GM23248 (cell line): ENCODE measurements at regions not wholly inside any gene's neighbourhood (a gene's known extent, or its start where the extent isn't known, plus 50 kb on each side); places are given as distances from the start of the nearest gene placed in this dataset.

Experiments used
- DNase-seq: peaks from one replicate; pipeline ENCODE4 v3.0.0-alpha.2; 2015
- H2AFZ ChIP-seq: fragments of 200-600 bp; sonication (generic); 2 replicates; pipeline ENCODE4 v1.6.1; 2016; ENCODE audit warnings: antibody characterized with exemption
- H3F3A ChIP-seq: fragments of 200-600 bp; sonication (generic); 2 replicates; pipeline ENCODE4 v1.6.1; 2016; ENCODE audit warnings: mild to moderate bottlenecking, antibody characterized with exemption, mixed run types; ENCODE audit not compliant: insufficient read depth
- H3K27ac ChIP-seq: fragments of 200-600 bp; sonication (generic); 2 replicates; pipeline ENCODE4 v1.5.1; 2016; ENCODE audit warnings: mild to moderate bottlenecking
- H3K27me3 ChIP-seq: fragments of 200-600 bp; sonication (generic); replicated peaks from 2 replicates; pipeline ENCODE4 v1.6.1; 2016; ENCODE audit warnings: mild to moderate bottlenecking; ENCODE audit not compliant: insufficient read depth
- H3K36me3 ChIP-seq: fragments of 200-600 bp; sonication (generic); 2 replicates; pipeline ENCODE4 v1.6.1; 2016; ENCODE audit warnings: low read depth, mild to moderate bottlenecking
- H3K4me1 ChIP-seq: fragments of 200-600 bp; sonication (generic); 2 replicates; pipeline ENCODE4 v1.6.1; 2016; ENCODE audit warnings: mild to moderate bottlenecking; ENCODE audit not compliant: insufficient read depth
- H3K4me2 ChIP-seq: fragments of 200-600 bp; sonication (generic); one replicate; pipeline ENCODE4 v1.6.1; 2016; ENCODE audit warnings: mild to moderate bottlenecking; ENCODE audit not compliant: unreplicated experiment
- H3K4me3 ChIP-seq: fragments of 200-600 bp; sonication (generic); 2 replicates; pipeline ENCODE4 v1.5.1; 2016; ENCODE audit warnings: mild to moderate bottlenecking
- H3K79me2 ChIP-seq: fragments of 200-600 bp; sonication (generic); 2 replicates; pipeline ENCODE4 v1.6.1; 2016; ENCODE audit warnings: mild to moderate bottlenecking; ENCODE audit not compliant: insufficient read depth
- H3K9ac ChIP-seq: fragments of 200-600 bp; sonication (generic); 2 replicates; pipeline ENCODE4 v1.6.1; 2016; ENCODE audit warnings: mild to moderate bottlenecking
- H3K9me2 ChIP-seq: fragments of 200-600 bp; sonication (generic); 2 replicates; pipeline ENCODE4 v1.6.1; 2016; ENCODE audit warnings: mixed run types, mild to moderate bottlenecking, moderate library complexity; ENCODE audit not compliant: insufficient read depth
- H3K9me3 ChIP-seq: fragments of 200-600 bp; sonication (generic); one replicate; pipeline ENCODE4 v1.6.1; 2017; ENCODE audit warnings: low read depth
- H4K20me1 ChIP-seq: fragments of 200-600 bp; sonication (generic); 2 replicates; pipeline ENCODE4 v1.6.0; 2016; ENCODE audit not compliant: insufficient read depth
- EZH2 ChIP-seq: fragments of 200-600 bp; sonication (generic); IDR thresholded peaks from 2 replicates; pipeline ENCODE4 v1.6.1; 2018; ENCODE audit warnings: antibody characterized with exemption, mild to moderate bottlenecking; ENCODE audit not compliant: insufficient read depth, poor library complexity, severe bottlenecking
- EZH2phosphoT487 ChIP-seq: fragments of 200-600 bp; sonication (generic); IDR thresholded peaks from 2 replicates; pipeline ENCODE4 v1.6.1; 2018; ENCODE audit warnings: antibody characterized with exemption, moderate library complexity, mild to moderate bottlenecking, low read depth; ENCODE audit not compliant: insufficient read depth
- WGBS, 2 experiments: methylation state at CpG; one replicate each; pipeline ENCODE4 v1.1.6; 2015 to 2017; ENCODE audit warnings: low lambda C conversion rate in 2 of 2, low coverage in 1 of 2; ENCODE audit errors: missing lambda C conversion rate in 2 of 2; 5-methylcytosine and 5-hydroxymethylcytosine counted together
- in situ Hi-C: fragments of 300-500 bp; cut with MboI; formaldehyde crosslinking; loops from 2 replicates; pipeline ENCODE4 v1.15.0; 2020

DNA sequence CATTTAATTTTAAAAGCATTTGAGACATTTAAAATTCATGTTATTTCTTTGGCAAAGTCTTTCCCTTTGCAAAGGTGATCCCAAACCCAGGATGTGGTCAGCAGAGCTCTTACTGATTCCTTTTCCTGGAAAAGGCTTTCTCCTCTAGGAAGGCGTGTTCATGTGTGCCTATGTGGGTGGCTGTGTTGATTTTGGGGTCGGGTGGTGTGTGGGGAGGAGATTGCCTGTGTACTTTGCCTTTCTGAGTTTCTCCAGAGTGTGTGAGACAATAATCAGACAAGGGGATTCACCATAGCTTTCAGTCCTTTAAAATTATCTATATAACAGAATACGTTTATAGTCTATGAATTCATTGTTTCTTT is 173.2 kb downstream of the SOCS6 start:
- in situ Hi-C loops = no loop called here
- no peak overlapping the region for H3K27ac ChIP-seq

DNA sequence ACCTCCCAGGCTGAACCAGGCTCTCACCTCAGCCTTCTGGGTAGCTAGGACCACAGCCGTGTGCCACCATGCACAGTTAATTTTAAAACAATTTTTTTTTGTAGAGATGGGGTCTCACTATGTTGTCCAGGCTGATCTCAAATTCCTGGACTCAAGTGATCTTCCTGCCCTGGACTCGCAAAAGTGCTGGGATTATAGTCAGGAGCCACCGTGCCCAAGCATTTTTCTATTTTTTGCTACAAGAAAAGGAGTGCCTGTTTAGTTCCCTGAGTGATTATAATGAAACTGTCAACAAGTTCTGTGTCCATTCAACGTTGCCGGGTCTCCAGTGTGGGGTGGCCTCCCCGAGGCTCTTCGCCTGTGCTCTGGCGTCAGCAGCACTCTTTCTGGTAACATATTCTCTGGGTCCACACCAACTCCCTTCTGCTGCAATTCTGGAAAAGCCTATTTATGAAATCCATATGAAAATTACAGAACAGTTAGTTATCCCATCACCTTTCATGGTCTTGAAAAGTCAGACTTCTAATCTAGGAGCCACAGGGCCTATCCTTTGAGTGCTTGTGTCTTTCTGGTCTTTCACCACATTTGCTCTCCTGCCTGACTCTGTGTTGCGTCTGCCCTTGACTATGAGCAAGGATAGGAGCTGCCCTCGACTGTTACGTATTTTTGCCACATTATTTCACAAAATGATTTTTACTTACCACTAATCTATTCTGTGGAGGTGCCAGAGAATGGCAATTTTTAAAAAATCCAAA is 172.7 kb downstream of the SOCS6 start:
- Histone ChIP-seq H3K79me2 (no peaks in the 10 kb centered on the region), H3K27ac (no peak overlapping the region), H3K36me3 (no peaks in the 10 kb centered on the region), H3K9me2 (no peaks in the 10 kb centered on the region), H3K27me3 (no peaks in the 10 kb centered on the region), H3K4me1 (peaks cover 6% of the 10 kb centered on the region; the same call in 1 of the 2 replicates), H3K9me3 (no peaks in the 10 kb centered on the region), H2AFZ (no peak overlapping the region; the same call in 1 of the 2 replicates), H3K4me2 (no peak overlapping the region), H3K9ac (no peak overlapping the region), H4K20me1 (no peaks in the 10 kb centered on the region), H3K4me3 (no peak overlapping the region), H3F3A (no peaks in the 10 kb centered on the region)
- no peak for DNase-seq
- in situ Hi-C loops = no loop called here
- WGBS, 2 experiments = 77 to 81% methylated on average over 11 of the region's 11 CpGs
- no peak for TF ChIP-seq EZH2
- no peak for TF ChIP-seq EZH2phosphoT487

More for the DNA sequence above, 173.2 kb downstream of the SOCS6 start:
- peaks cover 6% of the 10 kb centered on the region; the same call in 1 of the 2 replicates for H3K4me1 ChIP-seq
- no peak overlapping the region for H3K4me2 ChIP-seq
- no peak overlapping the region for H2AFZ ChIP-seq
- no peak for DNase-seq
- 53 to 60% methylated on average over 3 of the region's 3 CpGs for WGBS, 2 experiments
- H3K4me3 ChIP-seq = no peak overlapping the region
- TF ChIP-seq EZH2phosphoT487 = no peak
- no peak for TF ChIP-seq EZH2
- no peaks in the 10 kb centered on the region for H3F3A ChIP-seq
- H3K79me2 ChIP-seq = no peaks in the 10 kb centered on the region
- no peaks in the 10 kb centered on the region for H3K27me3 ChIP-seq
- H3K9ac ChIP-seq = no peak overlapping the region
- H3K9me3 ChIP-seq = no peaks in the 10 kb centered on the region
- no peaks in the 10 kb centered on the region for H4K20me1 ChIP-seq
- no peaks in the 10 kb centered on the region for H3K36me3 ChIP-seq
- no peaks in the 10 kb centered on the region for H3K9me2 ChIP-seq

DNA sequence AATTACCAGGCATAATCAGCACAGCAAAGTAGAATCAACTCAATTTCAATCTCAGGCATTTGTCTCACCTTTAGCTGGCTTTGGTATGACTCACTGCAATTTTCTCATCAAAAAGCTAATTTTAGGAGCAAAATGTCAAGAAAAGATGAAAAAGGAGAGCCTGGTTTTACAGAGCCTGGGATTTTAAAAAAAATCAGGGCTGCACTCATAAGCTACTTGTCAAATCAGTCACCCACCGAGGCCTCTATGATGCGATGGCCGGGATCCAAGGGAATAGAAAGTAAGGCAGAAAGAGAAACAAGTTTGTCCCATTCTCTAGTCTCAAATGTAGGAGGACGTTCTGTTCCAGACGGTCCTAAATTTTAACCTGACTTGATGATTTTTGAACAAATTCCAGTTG is 170.9 kb downstream of the SOCS6 start:
- Histone ChIP-seq H3K4me1 (peaks cover 6% of the 10 kb centered on the region; the same call in 1 of the 2 replicates), H4K20me1 (no peaks in the 10 kb centered on the region), H3K4me2 (no peak overlapping the region), H3K27ac (no peak overlapping the region), H3K4me3 (no peak overlapping the region), H3F3A (no peaks in the 10 kb centered on the region), H3K79me2 (no peaks in the 10 kb centered on the region), H3K36me3 (no peaks in the 10 kb centered on the region), H3K27me3 (no peaks in the 10 kb centered on the region), H3K9me3 (no peaks in the 10 kb centered on the region), H3K9ac (no peak overlapping the region), H2AFZ (no peak overlapping the region), H3K9me2 (no peaks in the 10 kb centered on the region)
- 34 to 40% methylated on average over 5 of the region's 5 CpGs for WGBS, 2 experiments
- in situ Hi-C loops = no loop called here
- DNase-seq = no peak
- TF ChIP-seq EZH2phosphoT487 (no peak), EZH2 (no peak)

DNA sequence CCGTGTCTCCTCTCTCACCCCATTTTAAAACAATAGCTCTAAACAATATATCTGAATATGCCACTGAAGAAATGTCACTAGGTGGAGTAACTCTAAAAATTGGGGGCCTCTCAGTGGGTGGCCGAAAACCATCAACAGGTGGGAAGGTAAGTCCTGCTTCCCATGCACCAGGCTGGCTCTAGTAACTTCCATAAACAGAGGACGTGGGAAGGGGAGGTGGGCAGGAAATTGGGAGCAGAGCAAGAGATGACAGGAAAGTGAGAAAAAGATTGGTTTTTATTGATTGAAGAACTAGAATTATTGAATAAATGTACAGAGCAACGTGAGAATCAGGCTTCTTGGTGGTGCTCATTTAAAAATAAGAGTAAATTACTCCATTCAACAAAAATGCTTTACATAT is 170.4 kb downstream of the SOCS6 start:
- H2AFZ ChIP-seq = no peak overlapping the region
- H3K4me2 ChIP-seq = no peak overlapping the region
- no peak for DNase-seq
- TF ChIP-seq EZH2phosphoT487 (no peak), EZH2 (no peak)
- H3K9me3 ChIP-seq = no peaks in the 10 kb centered on the region
- H3K4me1 ChIP-seq = 0 out of 2 replicates have a peak, but pooled peaks cover 2% of the 10 kb centered on the region
- no peaks in the 10 kb centered on the region for H3K36me3 ChIP-seq
- in situ Hi-C loops = no loop called here
- H3F3A ChIP-seq = no peaks in the 10 kb centered on the region
- no peaks in the 10 kb centered on the region for H3K9me2 ChIP-seq
- H4K20me1 ChIP-seq = no peaks in the 10 kb centered on the region
- H3K79me2 ChIP-seq = no peaks in the 10 kb centered on the region
- no peak overlapping the region for H3K4me3 ChIP-seq
- H3K27me3 ChIP-seq = no peaks in the 10 kb centered on the region
- 73 to 74% methylated on average over 4 of the region's 4 CpGs for WGBS, 2 experiments
- no peak overlapping the region for H3K27ac ChIP-seq
- no peak overlapping the region for H3K9ac ChIP-seq

DNA sequence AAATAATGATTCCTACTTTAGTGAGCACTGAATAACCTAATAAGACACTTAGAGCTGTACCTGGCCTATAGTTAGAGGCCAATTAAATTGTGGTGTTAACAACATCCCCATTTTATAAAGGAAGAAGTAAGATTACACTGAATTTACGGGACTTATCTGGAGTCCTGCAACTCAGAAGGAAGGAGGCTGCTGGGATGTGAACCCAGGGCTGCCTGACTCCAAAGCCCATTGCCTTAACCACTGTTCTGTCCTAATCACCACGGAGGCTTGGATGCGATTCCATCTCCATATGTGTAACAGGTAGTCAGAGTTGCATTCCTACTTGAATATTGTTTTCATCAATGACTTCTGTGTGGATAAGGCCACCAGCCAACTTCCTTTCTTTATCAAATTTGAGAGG is 168.9 kb downstream of the SOCS6 start:
- Histone ChIP-seq H3K4me1 (no peaks in the 10 kb centered on the region), H3K9me2 (no peaks in the 10 kb centered on the region), H3F3A (no peaks in the 10 kb centered on the region), H3K4me3 (no peak overlapping the region), H2AFZ (no peak overlapping the region), H3K9ac (no peak overlapping the region), H3K27ac (no peak overlapping the region), H3K4me2 (no peak overlapping the region), H3K79me2 (no peaks in the 10 kb centered on the region), H3K27me3 (no peaks in the 10 kb centered on the region), H3K36me3 (no peaks in the 10 kb centered on the region), H3K9me3 (no peaks in the 10 kb centered on the region), H4K20me1 (no peaks in the 10 kb centered on the region)
- DNase-seq = no peak
- 91 to 92% methylated on average over 3 of the region's 3 CpGs for WGBS, 2 experiments
- TF ChIP-seq EZH2phosphoT487 = no peak
- TF ChIP-seq EZH2 = no peak
- in situ Hi-C loops = no loop called here
